Caco-2 (cell line): ENCODE measurements at regions not wholly inside any gene's neighbourhood (a gene's known extent, or its start where the extent isn't known, plus 50 kb on each side); places are given as distances from the start of the nearest gene placed in this dataset.

Source experiments
- BruUV-seq: library from RNA; stranded (reverse); fragments of 400-500 nt; replicated peaks from 2 replicates; lab custom pipeline; 2021; lab: Mats Ljungman, UMichigan
- CTCF ChIA-PET: fragments of 300-600 bp; sonication (Branson Sonifier 250); formaldehyde crosslinking; loops from one replicate; lab custom pipeline; 2022; ENCODE audit warnings: antibody characterized with exemption; lab: Charles Lee
- POLR2A ChIA-PET: fragments of 300-600 bp; sonication (Branson Sonifier 250); formaldehyde crosslinking; loops from one replicate; lab custom pipeline; 2022; ENCODE audit warnings: antibody characterized with exemption; lab: Charles Lee
- DNase-seq, 2 experiments: peaks; one replicate each; pipeline versions ENCODE4 v3.0.0 to v3.0.0-alpha.2; 2020 to 2022
- H3K27me3 ChIP-seq: replicated peaks from 2 replicates; pipeline ENCODE4 v1.6.0; 2011; ENCODE audit warnings: low read length; ENCODE audit not compliant: control insufficient read depth, insufficient read depth
- H3K36me3 ChIP-seq: 2 replicates; pipeline ENCODE4 v1.5.1; 2011; ENCODE audit warnings: low read length; ENCODE audit not compliant: control insufficient read depth, insufficient read depth
- H3K4me1 ChIP-seq: fragments of 250-450 bp; sonication (Bioruptor Pico); 2 replicates; pipeline ENCODE4 v1.5.1; 2020; ENCODE audit warnings: mild to moderate bottlenecking
- H3K4me3 ChIP-seq: 2 replicates; pipeline ENCODE4 v1.5.1; 2011; ENCODE audit warnings: low read depth, mild to moderate bottlenecking, control low read depth, low read length
- H3K9me3 ChIP-seq: fragments of 250-450 bp; sonication (Bioruptor Pico); 2 replicates; pipeline ENCODE4 v1.5.1; 2020; ENCODE audit warnings: mild to moderate bottlenecking, moderate library complexity
- H3K27ac Mint-ChIP-seq: one replicate; pipeline ENCODE4 v1.8.0; 2022; ENCODE audit warnings: mixed read lengths; ENCODE audit not compliant: unreplicated experiment
- H3K27me3 Mint-ChIP-seq: one replicate; pipeline ENCODE4 v1.8.0; 2022; ENCODE audit warnings: mixed read lengths; ENCODE audit not compliant: insufficient read depth, unreplicated experiment
- H3K36me3 Mint-ChIP-seq: one replicate; pipeline ENCODE4 v1.8.0; 2022; ENCODE audit warnings: mild to moderate bottlenecking, mixed read lengths; ENCODE audit not compliant: insufficient read depth, unreplicated experiment
- H3K4me1 Mint-ChIP-seq: one replicate; pipeline ENCODE4 v1.8.0; 2022; ENCODE audit warnings: low read depth, mixed read lengths; ENCODE audit not compliant: unreplicated experiment
- H3K4me3 Mint-ChIP-seq: one replicate; pipeline ENCODE4 v1.8.0; 2022; ENCODE audit warnings: mild to moderate bottlenecking, moderate library complexity, mixed read lengths; ENCODE audit not compliant: unreplicated experiment
- H3K9me3 Mint-ChIP-seq: one replicate; pipeline ENCODE4 v1.8.0; 2022; ENCODE audit warnings: mixed read lengths; ENCODE audit not compliant: unreplicated experiment
- CTCF ChIP-seq, 2 experiments: fragments of 200-600 bp in 1 of 2; IDR thresholded peaks; 1 replicate in 1 of 2; 2 replicates in 1 of 2; pipeline versions ENCODE4 v1.5.1 to v1.8.0; 2011 to 2022; ENCODE audit warnings: antibody characterized with exemption in 1 of 2, control low read depth in 1 of 2, inconsistent platforms in 1 of 2, low read depth in 1 of 2, low read length in 1 of 2, mild to moderate bottlenecking in 1 of 2, moderate library complexity in 1 of 2; ENCODE audit not compliant: insufficient read depth in 1 of 2, severe bottlenecking in 1 of 2, unreplicated experiment in 1 of 2
- intact Hi-C: fragments of 100-400 bp; cut with micrococcal nuclease; formaldehyde crosslinking; loops from one replicate; pipeline ENCODE4 v1.10.0; 2022; ENCODE audit not compliant: unreplicated experiment

- POLR2A ChIA-PET = no interaction called here
- no peaks in the 10 kb centered on the region for H3K9me3 ChIP-seq
- TF ChIP-seq CTCF (IDR thresholded peaks at IDR 0.05; ENCODE audit: insufficient read depth in 1 of 2, low read depth in 1 of 2, low read length in 1 of 2, severe bottlenecking in 1 of 2, unreplicated experiment in 1 of 2) = no peak
- H3K27me3 ChIP-seq = no peaks in the 10 kb centered on the region
- intact Hi-C loops = loop anchor here (10.0 kb wide), 1 partner anchor 110 kb away; no protein-coding TSS in a partner anchor
- H3K36me3 ChIP-seq = no peaks in the 10 kb centered on the region
- H3K4me3 ChIP-seq = no peak overlapping the region
- H3K27me3 Mint-ChIP-seq = no peaks in the 10 kb centered on the region
- no peak for DNase-seq
- peaks cover 6% of the 10 kb centered on the region for H3K36me3 Mint-ChIP-seq
- CTCF ChIA-PET = no interaction called here
- no peaks in the 10 kb centered on the region for H3K4me1 Mint-ChIP-seq
- no peak overlapping the region for H3K27ac Mint-ChIP-seq
- H3K9me3 Mint-ChIP-seq = no peaks in the 10 kb centered on the region
- BruUV-seq = no TSS peak
- no peak overlapping the region for H3K4me3 Mint-ChIP-seq
- H3K4me1 ChIP-seq = peaks cover 6% of the 10 kb centered on the region; the same call in 1 of the 2 replicates
Measured at GRCh38 chr3:27824312-27825200, 102.4 kb upstream of the EOMES start.

GRCh38 chr3:27826448-27826847, 104.3 kb upstream of the EOMES start:
- TF ChIP-seq CTCF (IDR thresholded peaks at IDR 0.05; ENCODE audit: insufficient read depth in 1 of 2, low read depth in 1 of 2, low read length in 1 of 2, severe bottlenecking in 1 of 2, unreplicated experiment in 1 of 2) = no peak
- Mint-ChIP-seq H3K9me3 (no peaks in the 10 kb centered on the region), H3K27ac (no peak overlapping the region), H3K4me3 (no peak overlapping the region), H3K4me1 (no peaks in the 10 kb centered on the region), H3K27me3 (no peaks in the 10 kb centered on the region), H3K36me3 (peaks cover 6% of the 10 kb centered on the region)
- ChIA-PET CTCF (no interaction called here), POLR2A (no interaction called here)
- DNase-seq = no peak
- Histone ChIP-seq H3K4me1 (peaks cover 6% of the 10 kb centered on the region; the same call in 1 of the 2 replicates), H3K4me3 (no peak overlapping the region), H3K9me3 (no peaks in the 10 kb centered on the region), H3K27me3 (no peaks in the 10 kb centered on the region), H3K36me3 (no peaks in the 10 kb centered on the region)
- BruUV-seq = no TSS peak
- intact Hi-C loops = loop anchor here (10.0 kb wide), 1 partner anchor 112 kb away; no protein-coding TSS in a partner anchor

- H3K36me3 ChIP-seq = no peaks in the 10 kb centered on the region
- BruUV-seq = no TSS peak
- POLR2A ChIA-PET = no interaction called here
- TF ChIP-seq CTCF (IDR thresholded peaks at IDR 0.05; ENCODE audit: insufficient read depth in 1 of 2, low read depth in 1 of 2, low read length in 1 of 2, severe bottlenecking in 1 of 2, unreplicated experiment in 1 of 2) = no peak
- H3K27me3 Mint-ChIP-seq = no peaks in the 10 kb centered on the region
- H3K27ac Mint-ChIP-seq = no peak overlapping the region
- no peak overlapping the region for H3K4me3 ChIP-seq
- H3K9me3 ChIP-seq = no peaks in the 10 kb centered on the region
- DNase-seq = no peak
- H3K9me3 Mint-ChIP-seq = no peaks in the 10 kb centered on the region
- CTCF ChIA-PET = no interaction called here
- peaks cover 8% of the 10 kb centered on the region for H3K36me3 Mint-ChIP-seq
- intact Hi-C loops = loop anchor here (10.0 kb wide), 1 partner anchor 112 kb away; no protein-coding TSS in a partner anchor
- peaks cover 6% of the 10 kb centered on the region; the same call in 1 of the 2 replicates for H3K4me1 ChIP-seq
- no peaks in the 10 kb centered on the region for H3K4me1 Mint-ChIP-seq
- no peaks in the 10 kb centered on the region for H3K27me3 ChIP-seq
- no peak overlapping the region for H3K4me3 Mint-ChIP-seq
Measured at GRCh38 chr3:27827041-27827440, 104.9 kb upstream of the EOMES start.
